NOMO-1 treated with DMSO at 0.1 percent for 48 hours (cell line): ENCODE measurements at regions not wholly inside any gene's neighbourhood (a gene's known extent, or its start where the extent isn't known, plus 50 kb on each side); places are given as distances from the start of the nearest gene placed in this dataset.

Experiments
- DNase-seq: peaks from one replicate; lab custom pipeline; 2025; ENCODE audit not compliant: unreplicated experiment; lab: John Stamatoyannopoulos, UW

DNA sequence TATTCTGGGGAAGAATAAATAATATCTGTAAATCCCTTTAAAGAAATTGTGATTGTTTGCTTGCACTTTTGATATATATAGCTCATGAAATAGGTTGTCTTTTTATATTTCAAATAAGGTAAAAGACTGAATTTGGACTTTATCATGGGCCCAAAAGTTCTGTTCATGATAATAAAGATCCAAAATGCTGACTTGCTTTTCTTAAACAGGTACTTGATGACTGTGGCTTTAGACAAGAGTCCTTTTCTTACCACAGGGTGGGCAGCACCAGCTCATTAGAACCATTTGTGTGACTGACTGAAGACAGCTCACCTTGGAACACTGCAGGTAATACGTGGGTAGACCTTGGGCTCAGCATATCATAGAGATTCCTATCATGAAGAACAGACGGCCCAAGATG lies 432.6 kb downstream of the ETNK1 start:
- DNase-seq: no peak

DNA sequence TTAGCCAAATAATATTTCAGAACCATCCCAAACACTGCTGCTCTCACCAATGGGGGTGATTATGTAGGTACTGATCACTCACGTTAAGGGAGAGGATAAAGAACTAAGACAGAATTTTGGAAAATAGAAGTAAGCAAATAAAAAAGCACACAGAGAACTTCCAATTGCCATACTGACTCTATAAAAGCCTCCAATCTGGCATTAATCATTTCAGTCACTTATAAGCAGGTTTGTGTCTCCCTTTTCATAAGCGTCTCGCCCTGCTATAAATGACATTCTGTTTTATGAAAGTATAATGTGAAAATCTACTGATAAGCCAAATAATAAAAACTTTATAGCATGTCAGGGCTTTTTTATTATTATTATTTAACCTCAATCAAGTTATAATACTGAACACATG lies 435.2 kb downstream of the ETNK1 start:
- no peak for DNase-seq

DNA sequence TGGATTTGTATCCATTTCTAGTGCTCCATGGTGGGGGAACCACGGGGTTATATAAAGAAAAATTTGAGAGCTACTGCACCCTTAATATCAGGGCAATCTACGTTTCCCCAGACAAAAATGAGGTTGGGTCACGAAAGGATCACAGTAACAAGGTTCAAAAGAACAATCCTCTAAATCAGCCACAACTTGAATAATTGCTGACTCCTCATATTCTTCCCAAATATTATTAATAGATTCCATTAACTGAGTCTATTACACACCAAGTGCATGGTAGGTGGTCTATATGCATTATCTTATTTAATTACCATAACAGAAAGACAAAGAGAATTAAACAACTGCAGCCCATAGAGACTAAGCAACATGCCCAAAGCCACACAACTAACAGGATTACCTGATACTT lies 438.2 kb downstream of the ETNK1 start:
- DNase-seq: no peak

DNA sequence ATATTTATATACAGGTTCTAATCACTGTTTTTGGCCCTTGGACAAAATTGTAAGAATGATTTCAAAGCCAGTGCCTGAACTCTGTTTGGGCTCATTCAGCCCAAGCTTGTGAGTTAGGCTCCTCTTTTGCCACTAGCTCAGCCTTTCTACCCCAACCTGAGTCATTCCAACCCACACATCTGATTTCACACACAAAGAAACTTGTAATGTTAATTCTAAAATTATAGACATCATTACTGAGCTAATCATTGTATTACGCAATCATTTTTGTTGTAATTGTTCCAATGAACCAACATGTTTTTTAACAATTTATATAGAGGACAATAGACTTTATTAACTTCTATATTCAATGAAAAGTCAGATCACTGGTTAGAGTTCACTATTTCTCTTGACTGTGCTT lies 441.1 kb downstream of the ETNK1 start:
- no peak for DNase-seq

DNA sequence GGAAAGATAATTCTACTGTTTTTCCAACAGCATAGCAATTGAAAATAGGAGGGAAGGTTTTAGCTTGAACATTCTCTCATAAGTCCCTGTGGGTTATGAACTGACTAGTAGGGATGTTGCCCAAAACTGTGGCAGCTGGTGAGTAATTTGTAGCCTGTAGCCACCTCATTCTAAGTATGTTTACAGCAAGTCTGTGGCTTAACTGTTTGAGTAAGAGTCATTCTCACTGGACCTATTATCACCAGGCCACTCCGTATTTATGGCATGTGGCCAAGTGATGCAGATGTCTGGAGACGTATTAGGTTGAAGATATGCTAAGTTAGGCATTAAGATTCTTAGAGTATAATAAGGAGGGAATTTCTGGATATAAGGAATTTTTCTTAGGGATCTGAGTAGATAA lies 458.3 kb downstream of the ETNK1 start:
- DNase-seq: no peak

DNA sequence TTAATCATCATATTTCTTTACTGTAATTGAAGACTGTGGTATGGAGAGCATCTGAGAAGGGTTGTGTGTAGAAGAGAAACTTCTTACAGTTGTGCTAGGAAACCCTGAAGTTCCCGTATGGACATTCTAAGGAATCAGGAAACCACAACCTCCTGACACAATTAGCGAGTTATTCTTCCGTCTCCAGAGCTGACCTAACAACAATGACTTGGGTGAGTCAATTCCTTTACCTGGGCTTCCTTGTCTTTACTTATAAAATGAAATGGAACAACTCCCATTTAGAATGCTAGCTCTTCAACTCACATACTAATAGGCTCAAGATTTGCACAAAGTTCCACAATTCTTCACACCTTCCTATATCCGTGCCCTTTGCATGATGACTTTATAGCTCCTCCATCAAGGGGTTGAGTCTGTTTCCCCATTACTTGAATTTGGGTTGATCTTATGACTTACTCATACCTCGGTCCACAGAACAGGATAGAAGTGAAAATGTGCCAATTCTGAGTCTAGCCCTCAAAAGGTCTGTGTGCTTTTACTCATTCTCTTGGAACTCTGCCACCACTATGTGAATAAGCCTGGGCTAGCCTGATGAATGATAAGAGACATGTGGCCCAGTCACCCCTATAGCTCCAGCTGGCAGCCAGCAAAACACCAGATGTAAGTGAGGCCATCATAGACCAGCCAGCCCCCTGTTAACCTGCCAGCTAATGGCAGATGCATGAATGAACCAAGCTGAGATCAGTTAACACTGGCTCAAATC lies 459.4 kb downstream of the ETNK1 start:
- no peak for DNase-seq

DNA sequence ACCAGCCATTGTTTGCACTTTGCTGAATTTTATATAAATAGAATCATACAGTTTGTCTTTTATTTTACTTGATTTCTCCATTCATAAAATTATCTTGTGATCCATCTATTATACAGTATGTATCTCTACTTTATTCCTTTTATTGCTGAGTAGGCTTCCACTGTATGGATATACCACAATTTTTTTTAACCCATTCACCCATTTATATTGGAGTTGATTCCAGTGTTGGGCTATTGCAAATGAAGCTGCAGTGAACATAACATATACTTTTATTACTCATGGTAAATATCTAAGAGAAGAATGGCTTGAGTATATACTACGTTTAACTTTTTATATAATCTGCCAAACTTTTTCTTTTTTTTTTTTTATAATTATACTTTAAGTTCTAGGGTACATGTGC lies 463.6 kb downstream of the ETNK1 start:
- no peak for DNase-seq

DNA sequence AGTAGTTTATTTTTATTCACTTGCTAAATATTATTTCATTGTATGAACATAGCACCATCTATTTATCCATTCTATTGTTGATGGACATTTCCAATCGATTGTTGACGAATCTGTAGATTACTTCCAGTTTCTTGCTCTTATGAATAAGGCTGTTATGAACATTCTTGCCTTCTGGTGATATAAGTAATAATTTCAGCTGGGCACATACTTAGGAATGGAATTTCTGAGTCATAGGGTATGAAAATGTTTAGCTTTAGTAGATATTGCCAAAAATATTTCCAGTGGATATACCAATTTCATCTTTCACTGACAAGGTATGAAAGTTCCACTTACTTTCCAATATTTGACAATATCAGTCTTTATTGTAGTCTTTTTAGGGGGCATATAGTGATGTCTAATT lies 468.5 kb downstream of the ETNK1 start:
- no peak for DNase-seq

DNA sequence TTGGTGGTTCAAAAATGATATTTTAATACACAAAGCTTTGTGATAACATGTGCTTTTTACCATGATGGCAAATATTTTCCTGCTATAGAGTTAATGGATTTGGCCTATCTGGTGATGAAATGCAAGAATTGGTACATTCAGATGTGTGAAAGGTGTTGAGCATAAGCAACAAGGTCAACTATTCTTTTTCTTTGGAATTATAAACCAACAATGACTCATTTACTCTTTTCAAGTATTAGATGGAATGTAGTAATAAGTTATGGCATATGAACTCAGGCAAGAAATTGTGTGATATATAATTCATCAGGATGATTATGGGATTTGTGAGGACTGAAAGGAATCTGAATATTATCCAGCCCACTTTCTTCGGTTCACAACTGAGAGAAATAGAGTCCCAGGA lies 471.4 kb downstream of the ETNK1 start:
- no peak for DNase-seq

DNA sequence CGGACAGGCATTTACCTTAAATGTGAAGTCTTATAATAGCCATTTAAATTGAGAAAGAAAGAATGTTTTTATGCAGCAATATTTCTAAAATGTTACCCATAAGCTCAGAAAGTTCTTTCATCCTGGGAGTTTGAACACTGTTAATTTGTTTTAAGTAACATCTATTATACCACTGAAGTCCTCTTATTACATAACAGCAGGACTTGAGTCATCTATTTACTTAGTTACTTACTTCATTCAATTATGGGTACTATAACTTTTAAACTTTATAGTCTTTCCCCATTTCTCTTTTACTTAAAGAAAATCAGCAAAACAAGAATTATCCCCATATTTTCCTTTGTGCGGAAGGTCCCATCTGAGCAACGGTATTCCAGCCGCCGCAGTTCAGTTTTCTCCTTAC lies 473.1 kb downstream of the ETNK1 start:
- no peak for DNase-seq

DNA sequence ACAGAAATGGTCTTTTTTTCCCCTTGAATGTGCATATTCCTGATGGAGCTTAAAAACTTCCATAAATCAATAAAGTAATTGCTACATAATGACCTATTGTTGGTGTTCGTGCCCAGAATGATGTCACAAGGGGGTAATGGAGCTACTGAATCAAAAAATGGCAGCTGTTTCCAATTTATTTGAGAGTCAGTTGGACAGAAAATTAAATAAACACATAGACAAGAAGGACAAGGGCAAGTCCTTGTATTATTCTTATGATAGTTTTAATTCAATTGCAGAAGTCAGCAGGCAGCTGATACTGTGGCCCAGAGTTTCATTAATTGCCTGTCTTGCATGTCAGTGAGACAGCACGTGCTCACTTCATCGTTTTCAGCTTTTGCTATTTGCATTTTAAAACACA lies 473.5 kb downstream of the ETNK1 start:
- no peak for DNase-seq

DNA sequence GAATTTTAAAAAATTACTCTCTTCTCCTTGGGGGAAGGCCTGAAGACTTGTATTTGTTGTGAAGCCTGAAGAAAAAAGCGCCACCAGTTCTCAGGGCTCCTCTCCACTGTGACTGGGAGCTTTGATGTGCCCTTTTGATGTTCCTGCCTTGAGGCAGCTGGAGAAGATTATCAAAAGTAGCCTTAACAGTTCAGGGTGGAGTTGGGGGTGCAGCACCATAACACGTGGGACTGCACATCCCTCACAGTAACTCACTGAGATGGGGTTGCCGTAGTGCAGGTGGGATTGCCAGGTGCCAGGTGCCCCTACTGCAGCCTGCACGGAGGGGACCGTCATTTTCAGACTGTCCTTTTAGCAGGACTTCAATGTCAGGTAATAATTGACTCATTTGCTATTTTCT lies 474.1 kb downstream of the ETNK1 start:
- no peak for DNase-seq

DNA sequence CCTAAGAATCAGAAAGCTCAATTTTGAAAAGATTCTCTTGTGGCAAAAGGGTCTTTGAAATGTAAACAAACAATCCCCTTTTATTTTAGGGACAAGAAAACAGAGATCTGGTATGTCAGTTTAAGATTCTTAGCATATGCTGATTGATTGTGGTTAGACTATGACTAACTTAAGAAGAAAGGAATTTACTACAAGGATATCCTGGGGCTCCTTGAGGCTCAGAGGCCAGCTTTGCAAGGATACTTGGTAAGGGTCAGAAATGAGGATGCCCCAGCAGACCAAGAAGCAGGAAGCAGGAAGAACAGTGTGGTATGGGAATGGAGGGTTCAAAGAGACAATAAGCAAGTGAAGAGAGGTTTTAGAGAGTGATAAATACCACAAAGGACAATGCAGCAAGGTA lies 474.6 kb downstream of the ETNK1 start:
- DNase-seq: no peak

DNA sequence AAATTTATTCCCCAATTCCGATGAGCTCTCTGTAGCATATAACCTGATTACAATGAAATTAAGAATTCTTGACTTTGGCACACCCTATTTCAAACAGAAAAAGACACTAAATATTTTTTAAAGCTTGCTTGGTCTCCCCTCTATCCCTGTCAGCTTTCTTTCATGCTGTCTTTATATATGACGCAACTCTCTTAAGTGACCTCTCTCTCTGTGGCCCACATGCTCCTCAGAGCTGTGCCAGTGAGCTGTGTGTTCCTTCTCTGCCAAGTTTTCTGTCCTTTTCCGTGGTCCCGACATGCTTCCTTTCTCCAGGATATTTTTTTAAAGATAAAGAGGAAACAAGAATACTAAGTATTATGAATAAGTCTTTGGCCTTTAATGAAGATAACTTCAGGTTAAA lies 484.0 kb downstream of the ETNK1 start:
- DNase-seq: no peak

DNA sequence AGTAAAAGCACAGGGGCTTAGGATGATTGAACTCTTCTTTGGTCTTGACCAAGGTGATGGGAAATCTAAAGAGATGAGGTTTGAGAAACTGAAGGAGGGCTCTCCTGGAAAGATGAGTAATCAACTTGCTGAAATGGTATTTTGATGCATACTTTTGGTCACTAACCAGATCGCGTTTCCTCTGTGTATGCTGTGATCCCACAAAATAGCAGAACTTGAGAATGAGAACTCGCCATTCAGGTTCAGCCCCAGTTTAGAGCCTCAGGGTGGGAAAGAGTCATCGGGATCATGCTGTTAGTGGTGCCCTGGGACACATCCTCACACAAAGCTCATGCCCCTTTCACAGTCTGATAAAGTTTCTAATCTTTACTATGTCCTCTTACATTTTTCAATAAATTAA lies 488.8 kb downstream of the ETNK1 start:
- no peak for DNase-seq

DNA sequence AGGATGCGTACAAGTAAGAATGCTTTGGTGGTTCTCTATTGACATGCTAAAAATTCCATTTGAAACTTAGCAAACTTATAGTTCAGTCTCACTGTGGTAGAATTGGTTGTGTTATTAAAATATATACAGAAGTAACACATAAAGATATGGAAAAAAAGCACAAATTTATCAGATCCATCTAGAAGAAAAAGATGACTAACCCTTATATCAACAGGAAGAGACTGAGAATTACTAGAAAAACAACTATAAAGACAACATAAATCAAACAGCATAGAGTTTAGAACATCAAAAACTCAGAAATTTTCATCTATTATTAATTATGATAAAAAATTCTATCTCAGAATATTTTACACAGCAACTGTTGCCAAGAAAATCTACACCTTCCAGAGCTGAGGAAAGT lies 491.0 kb downstream of the ETNK1 start:
- no peak for DNase-seq

DNA sequence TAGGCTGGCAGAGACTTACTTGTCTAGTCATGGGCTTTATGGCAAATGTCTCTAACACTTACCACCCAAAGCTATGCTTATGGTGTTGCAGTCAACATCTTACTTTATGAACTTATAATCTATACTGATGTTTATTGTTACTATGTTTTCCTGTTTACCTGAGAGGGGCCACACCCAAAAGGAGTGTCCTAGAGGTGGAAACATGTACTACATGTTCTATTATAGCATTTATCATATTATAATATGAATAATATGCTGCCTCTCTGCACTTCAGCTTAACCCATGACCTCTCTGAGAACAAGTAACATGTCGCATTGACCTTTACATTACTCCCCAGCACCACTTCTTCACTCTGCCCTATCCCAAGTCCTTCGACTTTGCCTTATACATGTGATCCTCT lies 501.8 kb downstream of the ETNK1 start:
- DNase-seq: no peak

DNA sequence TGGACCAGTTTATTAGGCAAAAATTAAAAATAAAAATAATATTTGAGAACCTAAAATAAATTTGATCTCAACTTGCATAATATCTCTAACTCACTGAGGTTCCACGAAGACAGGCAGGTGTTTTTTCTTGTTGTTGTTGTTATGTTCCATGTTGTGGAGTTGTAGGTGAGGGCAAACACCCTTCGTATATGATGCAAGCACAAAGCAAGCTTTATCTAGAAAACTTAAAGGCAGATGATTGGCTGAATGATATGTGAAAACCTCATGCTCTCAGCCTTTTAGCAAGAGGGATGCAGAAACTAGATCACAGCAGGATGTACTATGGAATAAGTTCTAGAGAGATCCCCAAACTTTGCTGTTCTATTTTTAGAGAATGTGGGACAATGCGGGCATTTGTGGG lies 502.7 kb downstream of the ETNK1 start:
- no peak for DNase-seq

DNA sequence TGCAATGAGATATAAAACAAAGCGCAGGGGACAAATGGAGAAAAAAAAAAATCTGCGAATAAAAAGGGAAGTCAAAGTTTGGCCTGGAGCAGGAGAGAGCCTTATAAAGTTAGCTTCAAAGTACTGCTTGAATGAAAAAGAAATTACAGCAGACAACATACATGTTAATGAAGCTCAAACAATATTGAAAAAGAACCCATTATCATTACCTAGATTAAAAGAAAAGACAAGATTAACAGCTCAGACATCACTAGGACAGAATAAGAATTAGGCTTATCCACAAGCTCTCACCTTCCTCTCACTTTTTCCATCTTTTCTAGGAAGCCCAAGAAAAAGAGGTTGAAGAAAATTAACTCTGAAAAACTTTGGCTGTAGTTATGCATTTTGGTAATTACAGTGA lies 503.5 kb downstream of the ETNK1 start:
- DNase-seq: no peak

DNA sequence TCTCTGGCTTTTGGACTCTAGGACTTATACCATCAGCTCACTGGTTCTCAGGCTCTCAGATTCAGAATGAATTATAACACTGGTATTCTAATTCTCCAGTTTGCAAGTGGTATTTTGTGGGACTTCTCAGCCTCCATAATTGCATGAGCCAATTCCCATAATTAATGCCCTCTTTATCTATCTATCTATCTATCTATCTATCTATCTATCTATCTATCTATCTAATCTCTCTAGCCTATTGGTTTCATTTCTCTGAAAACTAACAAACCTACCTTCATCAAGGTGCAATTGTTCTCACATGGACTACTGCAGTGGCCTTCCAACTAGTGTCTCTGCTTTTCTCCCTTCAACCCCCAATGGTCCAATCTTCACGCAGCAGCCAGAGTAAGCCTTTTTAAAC lies 507.4 kb downstream of the ETNK1 start:
- no peak for DNase-seq

DNA sequence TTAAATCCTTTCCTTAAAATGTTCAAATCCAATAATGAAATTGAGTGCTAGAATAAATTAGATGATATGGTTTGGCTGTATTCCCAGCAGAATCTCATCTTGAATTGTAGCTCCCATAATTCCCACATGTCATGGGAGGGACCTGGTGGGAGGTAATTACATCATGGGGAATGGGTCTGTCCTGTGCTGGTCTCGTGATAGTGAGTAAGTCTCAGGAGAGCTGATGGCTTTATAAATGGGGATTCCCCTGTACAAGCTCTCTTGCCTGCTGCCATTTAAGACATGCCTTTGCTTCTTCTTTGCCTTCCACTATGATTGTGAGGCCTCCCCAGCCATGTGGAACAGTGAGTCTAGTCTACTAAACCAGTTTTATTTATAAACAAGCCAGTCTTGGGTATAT lies 508.5 kb downstream of the ETNK1 start:
- DNase-seq: no peak

DNA sequence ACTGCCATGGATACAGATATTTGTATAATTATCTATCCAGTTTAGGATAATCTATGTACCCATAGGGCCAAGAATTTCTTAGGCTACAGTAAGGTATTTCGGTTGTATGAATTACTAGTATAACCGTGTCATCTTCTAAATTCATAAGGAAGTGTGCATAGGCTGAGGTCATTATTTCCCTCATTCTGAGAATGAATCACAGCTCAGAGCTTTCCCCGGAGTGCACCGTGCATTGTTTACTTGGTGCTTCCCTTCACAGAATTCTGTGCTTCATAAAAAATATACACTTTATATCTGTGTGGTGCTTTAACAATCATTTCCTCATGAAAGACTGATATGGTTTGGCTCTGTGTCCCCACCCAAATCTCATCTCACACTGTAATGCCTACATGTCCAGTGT lies 514.1 kb downstream of the ETNK1 start:
- no peak for DNase-seq

DNA sequence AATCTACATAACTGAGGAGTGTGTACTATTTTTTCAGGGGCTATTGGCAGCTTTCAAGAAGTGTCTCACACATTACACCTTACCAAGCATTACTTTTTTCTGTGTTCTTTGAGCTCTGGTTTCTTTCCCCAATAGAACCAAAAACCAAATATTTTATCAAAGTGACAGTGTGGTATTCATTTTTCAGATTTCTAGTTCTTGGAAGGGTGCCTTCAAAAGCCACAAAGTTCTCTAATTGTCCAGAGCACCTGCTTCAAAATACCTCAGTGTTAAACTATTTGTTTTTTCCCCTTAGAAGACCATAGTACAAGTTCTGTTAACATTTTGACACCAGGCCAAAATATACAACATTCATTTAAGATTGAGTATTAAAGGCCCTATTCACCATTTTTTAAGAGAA lies 515.7 kb downstream of the ETNK1 start:
- no peak for DNase-seq

DNA sequence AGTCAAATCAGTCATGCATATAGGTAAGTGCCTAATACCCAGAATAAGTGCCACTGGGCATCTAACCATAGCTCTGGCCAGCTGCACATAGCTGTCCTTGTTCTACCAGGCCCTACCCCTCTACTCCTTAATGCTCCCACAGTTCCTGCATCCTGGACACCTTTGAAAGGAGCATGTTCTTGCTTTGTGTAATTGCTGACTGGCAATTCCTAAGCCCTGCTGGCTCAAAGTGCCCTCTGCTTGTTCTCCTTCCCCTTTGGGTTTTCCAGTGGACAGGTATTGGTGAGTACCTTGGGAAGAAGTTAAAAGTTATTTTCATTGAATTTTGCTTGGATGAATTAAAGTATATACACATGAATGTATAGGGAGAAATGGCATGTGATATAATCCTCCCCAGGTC lies 516.4 kb downstream of the ETNK1 start:
- no peak for DNase-seq
